ELF-1 (cell line): ENCODE measurements at regions not wholly inside any gene's neighbourhood (a gene's known extent, or its start where the extent isn't known, plus 50 kb on each side); places are given as distances from the start of the nearest gene placed in this dataset.
A peak's percentile ranks its signal among the peaks of the same experiment; 100 is the strongest.
"Not testable (repeated sequence)": the region's sequence is repeated elsewhere in the genome, so short reads cannot be mapped to it uniquely, and the experiment has no call there.

Experiments used
- DNase-seq: peaks from one replicate; pipeline ENCODE4 v3.0.0-alpha.2; 2016; ENCODE audit warnings: low read depth, low spot score

DNA sequence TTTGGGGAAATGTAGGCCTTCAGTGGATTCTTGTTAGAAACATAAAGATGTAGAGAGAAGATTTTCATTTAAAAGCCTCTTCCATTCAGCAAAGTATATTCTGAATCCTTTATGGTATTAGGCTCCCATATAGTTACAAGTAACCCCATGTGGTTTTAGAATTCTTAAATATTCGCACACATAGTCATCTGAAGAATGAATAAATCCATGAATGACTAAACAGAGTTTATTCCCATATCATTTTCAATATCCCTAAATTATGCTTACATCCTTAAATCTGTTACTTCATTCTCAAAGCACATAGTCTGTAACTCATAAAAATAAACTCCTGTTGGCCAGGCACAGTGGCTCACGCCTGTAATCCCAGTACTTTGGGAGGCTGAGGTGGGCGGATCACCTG is 962.1 kb downstream of the KCNJ18 start:
- no peak for DNase-seq

DNA sequence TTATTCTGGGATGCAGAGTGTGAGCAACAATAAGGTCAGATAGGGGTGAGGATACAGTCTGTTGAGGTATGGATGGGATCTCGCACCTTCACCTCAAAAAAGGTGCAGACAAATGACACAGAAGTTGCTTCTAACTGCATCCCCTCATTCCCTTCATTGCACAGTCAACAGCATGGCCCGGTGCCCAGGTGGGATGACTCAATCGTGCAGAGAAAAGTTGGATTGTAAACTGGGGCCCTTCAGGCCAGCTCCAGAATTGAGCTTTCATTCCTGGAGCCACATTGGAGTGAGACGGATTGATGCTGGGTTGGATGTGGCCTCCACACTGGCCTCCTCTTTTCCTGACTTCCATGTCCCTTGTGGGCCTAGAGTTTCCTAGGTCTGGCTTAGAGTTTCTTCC is 977.4 kb downstream of the KCNJ18 start:
- DNase-seq, result no peak

DNA sequence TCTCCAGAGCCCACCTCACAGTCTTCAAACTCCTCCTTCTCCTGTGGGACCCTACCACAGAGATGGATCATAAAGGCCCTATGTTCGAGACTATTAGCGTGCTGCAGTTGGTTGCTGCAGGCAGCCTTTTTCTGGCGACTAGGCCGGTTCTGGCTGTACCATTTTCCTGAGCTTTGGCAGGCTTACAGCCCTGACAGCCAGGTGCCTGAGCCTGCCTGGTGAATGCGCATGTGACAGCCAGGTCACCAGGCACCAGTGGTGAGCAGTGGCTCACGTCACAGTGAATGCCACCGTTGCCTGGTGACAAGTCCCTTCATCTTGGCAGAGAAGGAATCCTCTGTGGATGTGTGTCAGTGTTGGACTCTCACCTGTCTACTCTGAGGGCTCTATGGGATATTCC is 978.8 kb downstream of the KCNJ18 start:
- DNase-seq, result no peak

DNA sequence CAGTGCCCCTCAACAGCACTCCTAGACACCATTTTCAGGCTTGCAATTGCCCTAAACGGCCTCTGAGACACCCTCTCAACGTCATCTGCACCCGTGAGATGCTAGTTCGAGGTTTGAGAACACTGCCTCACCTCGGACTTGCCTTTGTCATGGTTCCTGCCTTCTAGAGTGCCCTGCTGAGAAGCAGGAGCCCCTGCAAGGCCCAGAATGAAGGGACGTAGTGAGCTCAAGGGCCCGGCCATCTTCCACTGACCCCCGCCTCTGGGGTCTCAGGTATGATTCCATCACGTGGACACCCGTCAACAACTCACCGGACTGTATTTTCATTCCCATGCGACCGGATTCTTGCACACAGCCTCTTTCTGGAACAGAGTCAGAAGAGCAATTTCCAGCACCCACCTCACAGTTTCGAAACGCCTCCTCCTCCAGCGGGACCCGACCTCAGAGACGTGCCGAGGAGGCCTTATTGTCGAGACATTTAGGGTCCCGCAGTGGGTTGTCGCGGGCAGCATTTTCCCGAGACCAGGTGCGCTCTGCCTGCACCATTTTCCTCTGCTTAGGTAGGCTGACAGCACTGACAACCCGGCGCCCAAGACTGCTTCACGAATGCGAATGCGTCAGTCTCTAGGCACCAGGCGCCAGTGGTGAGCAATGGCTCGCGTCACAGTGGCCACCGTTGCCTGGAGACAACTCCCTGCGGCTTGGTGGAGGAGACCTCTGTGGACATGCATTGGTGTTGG is 999.9 kb downstream of the KCNJ18 start:
- DNase-seq, result no peak

DNA sequence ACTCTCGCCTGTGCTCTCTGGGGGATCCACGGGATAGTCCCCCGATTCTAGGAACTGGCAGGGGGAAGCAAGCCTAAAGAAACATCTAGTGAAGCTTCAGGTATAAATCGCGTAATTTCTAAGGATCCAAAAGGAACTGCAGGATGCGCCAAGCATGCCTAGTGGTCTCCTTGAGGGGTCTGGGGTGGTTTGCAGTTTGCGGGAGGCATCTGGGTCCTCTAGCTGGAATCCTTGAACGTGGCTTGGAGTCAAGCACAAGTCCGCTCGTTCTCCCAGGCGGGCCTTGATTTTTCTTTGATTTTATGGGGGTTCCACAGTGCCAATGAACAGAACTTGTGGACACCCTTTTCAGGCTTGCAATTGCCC is 1000.5 kb downstream of the KCNJ18 start:
- DNase-seq, result no peak

DNA sequence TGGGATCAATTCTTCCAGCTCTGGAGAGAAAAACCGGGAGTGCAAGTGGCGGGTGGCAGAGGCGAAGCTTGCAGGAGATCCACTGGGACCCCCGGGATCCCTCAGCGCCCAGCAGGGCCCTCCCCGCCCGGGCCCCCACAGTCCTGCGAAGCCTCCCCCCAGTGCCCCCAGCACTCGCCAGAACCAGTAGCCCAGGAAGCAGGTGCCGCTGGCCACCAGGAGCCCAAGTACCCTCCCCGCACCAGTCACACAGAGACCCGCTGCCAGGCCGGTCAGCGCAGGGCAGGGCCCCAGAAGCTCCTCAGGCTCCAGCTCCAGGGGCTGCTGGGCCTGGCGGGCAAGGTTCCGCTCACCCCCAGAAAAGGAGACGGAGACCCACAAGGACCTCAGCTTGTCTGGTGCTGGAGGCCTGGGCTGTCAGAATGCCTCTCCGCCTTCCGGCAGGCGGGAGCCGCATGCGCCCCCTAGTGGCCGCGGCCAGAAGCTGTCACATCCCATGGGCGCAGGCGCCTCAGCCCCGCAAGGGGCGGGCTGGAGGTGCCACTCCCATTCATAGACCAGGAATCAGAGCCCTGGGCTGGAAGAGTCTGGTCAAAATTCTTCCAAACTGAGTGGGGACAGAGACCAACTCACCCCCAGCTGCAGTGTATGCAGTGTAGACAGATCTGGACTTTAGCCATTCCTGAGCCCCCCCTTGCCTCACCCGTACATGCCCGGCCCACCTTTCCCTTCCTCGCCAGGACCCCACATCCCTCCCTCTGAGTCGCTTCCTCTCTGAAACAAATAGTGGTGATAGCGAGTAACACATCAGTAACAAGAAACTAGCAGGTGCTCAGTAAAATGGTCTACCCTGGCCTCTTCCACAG is 1002.3 kb downstream of the KCNJ18 start:
- peak; percentile 6 for DNase-seq

DNA sequence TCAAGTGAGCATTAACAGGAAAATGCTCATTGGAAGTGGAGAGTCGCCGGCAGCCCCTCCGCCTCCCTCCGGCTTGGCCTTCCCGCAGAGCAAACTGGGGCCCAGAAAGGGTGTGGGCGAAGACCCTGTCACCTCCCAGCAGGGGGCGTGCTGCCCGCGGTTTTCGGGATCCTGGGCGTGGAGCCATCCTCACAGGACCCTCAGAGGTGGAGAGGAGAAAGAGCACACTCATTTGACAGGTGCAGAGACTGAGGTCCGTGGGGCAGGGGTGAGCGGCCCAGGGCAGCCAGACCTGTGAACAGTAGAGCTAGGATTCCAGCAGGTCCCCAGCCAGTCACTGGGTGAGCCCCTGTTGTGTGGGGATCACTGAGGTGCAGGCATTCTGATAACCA is 1002.9 kb downstream of the KCNJ18 start:
- no peak for DNase-seq

DNA sequence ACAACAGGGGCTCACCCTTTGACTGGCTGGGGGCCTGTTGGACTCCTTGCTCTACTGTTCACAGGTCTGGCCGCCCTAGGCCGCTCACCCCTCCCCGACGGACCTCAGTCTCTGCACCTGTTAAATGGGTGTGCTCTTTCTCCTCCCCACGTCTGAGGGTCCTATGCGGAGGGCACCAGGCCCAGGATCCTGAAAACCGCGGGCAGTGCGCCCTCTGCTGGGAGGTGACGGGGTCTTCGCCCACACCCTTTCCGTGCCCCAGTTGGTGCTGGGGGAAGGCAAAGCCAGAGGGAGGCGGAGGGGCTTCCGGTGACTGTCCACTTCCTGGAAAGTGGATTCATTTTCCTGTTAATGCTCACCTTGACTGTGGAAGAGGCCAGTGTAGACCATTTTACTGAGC is 1010.9 kb downstream of the KCNJ18 start:
- DNase-seq, result peak; percentile 4

DNA sequence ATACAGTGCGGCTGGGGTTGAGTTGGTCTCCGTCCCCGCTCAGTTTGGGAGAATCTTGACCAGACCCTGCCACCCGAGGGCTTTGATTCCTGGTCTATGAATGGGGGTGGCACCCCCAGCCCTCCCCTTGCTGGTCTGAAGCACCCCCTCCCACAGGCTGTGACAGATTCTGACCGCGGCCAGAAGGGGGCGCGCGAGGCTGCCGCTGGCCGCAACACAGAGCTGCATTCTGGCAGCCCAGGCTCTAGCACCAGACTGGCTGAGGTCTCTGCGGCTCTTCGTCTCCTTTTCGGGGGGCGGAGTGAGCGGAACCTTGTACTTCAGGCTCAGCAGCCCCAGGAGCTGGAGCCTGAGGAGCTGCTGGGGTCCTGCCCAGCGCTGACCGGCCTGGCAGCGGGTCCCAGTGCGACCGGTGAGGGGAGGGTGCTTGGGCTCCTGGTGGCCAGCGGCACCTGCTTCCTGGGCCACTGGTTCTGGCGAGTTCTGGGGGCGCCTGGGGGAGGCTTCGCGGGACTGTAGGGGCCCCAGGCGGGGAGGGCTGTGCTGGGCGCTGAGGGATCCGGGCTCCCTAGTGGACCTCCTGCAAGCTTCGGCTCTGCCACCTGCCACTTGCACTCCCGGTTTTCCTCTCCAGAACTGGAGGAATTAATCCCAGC is 1011.6 kb downstream of the KCNJ18 start:
- DNase-seq, result no peak

DNA sequence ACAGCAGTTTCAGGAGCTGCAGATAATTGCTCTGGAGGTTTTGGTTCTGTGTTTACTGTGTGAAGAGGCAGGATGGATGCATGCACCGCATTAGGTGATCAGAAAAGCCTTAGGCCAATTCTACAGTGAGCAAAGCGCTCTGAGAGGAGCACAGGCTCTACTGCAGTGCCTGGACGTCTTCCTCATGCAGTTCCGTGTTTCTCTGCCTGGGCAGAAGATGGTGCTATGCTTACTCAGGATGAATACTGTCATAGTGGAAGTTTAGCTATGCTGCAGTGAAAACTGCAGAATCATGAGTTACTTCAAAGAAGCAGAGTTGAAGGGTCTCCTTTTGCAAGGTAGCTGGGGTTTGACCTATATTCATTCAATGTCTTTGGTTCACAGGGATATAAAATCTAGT is 1012.4 kb downstream of the KCNJ18 start:
- no peak for DNase-seq

DNA sequence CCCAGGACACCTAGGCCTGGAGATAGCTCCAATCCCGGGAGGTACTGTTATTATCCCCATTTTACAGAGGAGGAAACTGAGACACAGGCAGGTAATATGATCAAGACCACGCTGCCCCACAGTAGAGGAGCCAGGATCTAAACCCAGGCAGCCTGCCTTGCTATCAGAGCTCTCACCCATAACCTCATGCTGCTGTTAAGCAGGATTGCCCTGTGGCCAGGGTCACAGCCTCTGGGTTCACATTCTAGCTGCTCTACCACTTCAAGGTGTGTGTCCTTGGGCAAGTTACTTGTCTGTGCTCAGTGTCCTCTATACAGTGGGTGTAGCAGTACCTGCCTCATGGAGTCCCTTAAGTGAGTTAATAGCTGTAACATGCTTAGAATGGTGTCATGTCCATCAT is 1015.3 kb downstream of the KCNJ18 start:
- no peak for DNase-seq

DNA sequence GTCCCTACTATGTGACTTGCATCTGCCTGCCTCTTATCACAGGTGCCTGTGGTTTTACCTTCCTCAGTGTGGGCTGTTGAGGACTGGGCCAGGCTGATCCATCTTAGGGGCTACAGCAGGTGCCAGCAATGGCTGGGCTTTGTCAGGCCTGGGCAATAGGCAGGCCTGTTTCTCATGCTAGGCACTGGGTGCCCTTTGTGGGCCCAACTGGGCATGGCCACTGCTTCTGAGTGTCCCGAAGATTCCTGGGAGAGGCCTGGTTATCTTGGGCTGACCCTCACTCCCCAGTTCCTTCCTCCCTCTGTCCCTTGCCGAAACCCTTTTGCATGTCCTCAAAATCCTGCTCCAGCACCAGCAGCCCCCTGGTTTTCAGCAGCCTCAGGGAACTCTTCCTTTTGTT is 1024.9 kb downstream of the KCNJ18 start:
- DNase-seq, result no peak

DNA sequence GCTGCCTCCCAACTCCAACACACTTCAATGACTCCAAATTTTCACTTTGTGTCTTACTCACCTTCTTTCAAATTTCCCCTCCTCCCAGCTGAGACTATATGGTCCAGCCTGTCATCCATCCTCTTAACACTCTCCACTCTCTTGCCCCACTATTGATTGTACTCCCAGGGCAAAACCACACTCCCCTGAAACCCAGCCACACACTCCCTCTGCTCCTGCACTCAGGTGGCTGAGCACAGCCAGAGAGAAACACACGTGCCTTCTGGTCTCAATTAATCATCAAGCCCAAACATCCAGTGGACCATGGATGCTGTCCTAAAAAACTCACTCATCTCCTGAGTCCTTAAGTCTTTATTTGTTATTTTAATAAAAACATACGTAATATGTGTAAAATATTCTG is 1026.4 kb downstream of the KCNJ18 start:
- no peak for DNase-seq

DNA sequence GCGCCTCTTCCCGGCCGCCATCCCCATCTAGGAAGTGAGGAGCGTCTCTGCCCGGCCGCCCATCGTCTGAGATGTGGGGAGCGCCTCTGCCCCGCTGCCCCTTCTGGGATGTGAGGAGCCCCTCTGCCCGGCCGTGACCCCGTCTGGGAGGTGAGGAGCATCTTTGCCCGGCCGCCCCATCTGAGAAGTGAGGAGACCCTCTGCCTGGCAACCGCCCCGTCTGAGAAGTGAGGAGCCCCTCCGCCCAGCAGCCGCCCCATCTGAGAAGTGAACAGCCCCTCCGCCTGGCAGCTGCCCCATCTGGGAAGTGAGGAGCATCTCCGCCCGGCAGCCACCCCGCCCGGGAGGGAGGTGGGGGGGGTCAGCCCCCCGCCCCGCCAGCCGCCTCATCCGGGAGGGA is 1048.7 kb downstream of the KCNJ18 start:
- not testable (repeated sequence) for DNase-seq
